GM21529 (cell line): ENCODE measurements at regions not wholly inside any gene's neighbourhood (a gene's known extent, or its start where the extent isn't known, plus 50 kb on each side); places are given as distances from the start of the nearest gene placed in this dataset.
"Not testable (repeated sequence)": the region's sequence is repeated elsewhere in the genome, so short reads cannot be mapped to it uniquely, and the experiment has no call there.

ENCODE experiments used
- ATAC-seq: cut with Tn5 transposase; IDR thresholded peaks from one replicate; pipeline ENCODE4 v1.9.1; 2021; ENCODE audit not compliant: unreplicated experiment

- not testable (repeated sequence) for ATAC-seq
Observed at GRCh38 chr2:87500951-87501350, 246.9 kb upstream of the PLGLB2 start.

- ATAC-seq: not testable (repeated sequence)
Observed at GRCh38 chr2:87502948-87503347, 244.9 kb upstream of the PLGLB2 start.

GRCh38 chr2:87505239-87505638 lies 242.6 kb upstream of the PLGLB2 start:
- ATAC-seq: not testable (repeated sequence)

- not testable (repeated sequence) for ATAC-seq
Observed at GRCh38 chr2:87505909-87506308, 242.0 kb upstream of the PLGLB2 start.

GRCh38 chr2:87507378-87508348 lies 240.2 kb upstream of the PLGLB2 start:
- ATAC-seq: not testable (repeated sequence)

- not testable (repeated sequence) for ATAC-seq
Observed at GRCh38 chr2:87511195-87511778, 236.6 kb upstream of the PLGLB2 start.

- ATAC-seq: not testable (repeated sequence)
Observed at GRCh38 chr2:87512864-87513530, 234.9 kb upstream of the PLGLB2 start.

GRCh38 chr2:87514034-87514433 lies 233.9 kb upstream of the PLGLB2 start:
- peak; percentile 62 for ATAC-seq

GRCh38 chr2:87514515-87514914 lies 233.4 kb upstream of the PLGLB2 start:
- not testable (repeated sequence) for ATAC-seq

- not testable (repeated sequence) for ATAC-seq
Observed at GRCh38 chr2:87515226-87515625, 232.7 kb upstream of the PLGLB2 start.

GRCh38 chr2:87515875-87516274 lies 232.0 kb upstream of the PLGLB2 start:
- ATAC-seq: not testable (repeated sequence)

- not testable (repeated sequence) for ATAC-seq
Observed at GRCh38 chr2:87516369-87516967, 231.4 kb upstream of the PLGLB2 start.

- ATAC-seq: peak; percentile 36
Observed at GRCh38 chr2:87517438-87517837, 230.4 kb upstream of the PLGLB2 start.

GRCh38 chr2:87518066-87518465 lies 229.8 kb upstream of the PLGLB2 start:
- ATAC-seq: not testable (repeated sequence)

- not testable (repeated sequence) for ATAC-seq
Observed at GRCh38 chr2:87518547-87518946, 229.3 kb upstream of the PLGLB2 start.

- ATAC-seq: peak; percentile 36
Observed at GRCh38 chr2:87519158-87520011, 228.5 kb upstream of the PLGLB2 start.

GRCh38 chr2:87521057-87521456 lies 226.8 kb upstream of the PLGLB2 start:
- ATAC-seq: peak; percentile 65

GRCh38 chr2:87521489-87521888 lies 226.4 kb upstream of the PLGLB2 start:
- not testable (repeated sequence) for ATAC-seq

- ATAC-seq: not testable (repeated sequence)
Observed at GRCh38 chr2:87524619-87525188, 223.2 kb upstream of the PLGLB2 start.
